ENCODE measurements at regions not wholly inside any gene's neighbourhood (a gene's known extent, or its start where the extent isn't known, plus 50 kb on each side); places are given as distances from the start of the nearest gene placed in this dataset.

- no peak for DNase-seq
- no peak for TF ChIP-seq EZH2 (IDR thresholded peaks at IDR 0.05; ENCODE audit: insufficient read depth, poor library complexity, severe bottlenecking)
- no peak for TF ChIP-seq EZH2phosphoT487 (IDR thresholded peaks at IDR 0.05; ENCODE audit: insufficient read depth, low read depth)
- no peaks in the 10 kb centered on the region for H3K9me3 ChIP-seq (ENCODE audit: low read depth)
- no peaks in the 10 kb centered on the region for H4K20me1 ChIP-seq (ENCODE audit: insufficient read depth)
- peak overlapping the region; percentile 13; the same call in 1 of the 2 replicates for H3K27ac ChIP-seq
- no peaks in the 10 kb centered on the region for H3K79me2 ChIP-seq (ENCODE audit: insufficient read depth)
- H3K4me1 ChIP-seq (ENCODE audit: insufficient read depth), result peaks cover 42% of the 10 kb centered on the region
- in situ Hi-C loops (cut with MboI), result loop anchor here (10.0 kb wide), 1 partner anchor 352 kb away; no protein-coding TSS in a partner anchor
- H3K27me3 ChIP-seq (replicated peaks; ENCODE audit: insufficient read depth), result no peaks in the 10 kb centered on the region
- H3K4me3 ChIP-seq, result 0 out of 2 replicates have a peak overlapping the region, but pooled peaks have one; percentile 20
- H3K9me2 ChIP-seq (ENCODE audit: insufficient read depth), result no peaks in the 10 kb centered on the region
- H3F3A ChIP-seq (ENCODE audit: insufficient read depth), result peaks cover 38% of the 10 kb centered on the region
- H3K4me2 ChIP-seq (ENCODE audit: unreplicated experiment), result peak overlapping the region; percentile 36
- WGBS, 2 experiments (ENCODE audit: low coverage in 1 of 2, low lambda C conversion rate in 2 of 2, missing lambda C conversion rate in 2 of 2), result 62 to 68% methylated on average over 4 of the region's 4 CpGs
- H2AFZ ChIP-seq, result peak overlapping the region; percentile 53
- no peak overlapping the region for H3K9ac ChIP-seq
- H3K36me3 ChIP-seq (ENCODE audit: low read depth), result no peaks in the 10 kb centered on the region
These were observed 322.8 kb upstream of the NT5E start for GRCh38 chr6:85127168-85127498.

DNA sequence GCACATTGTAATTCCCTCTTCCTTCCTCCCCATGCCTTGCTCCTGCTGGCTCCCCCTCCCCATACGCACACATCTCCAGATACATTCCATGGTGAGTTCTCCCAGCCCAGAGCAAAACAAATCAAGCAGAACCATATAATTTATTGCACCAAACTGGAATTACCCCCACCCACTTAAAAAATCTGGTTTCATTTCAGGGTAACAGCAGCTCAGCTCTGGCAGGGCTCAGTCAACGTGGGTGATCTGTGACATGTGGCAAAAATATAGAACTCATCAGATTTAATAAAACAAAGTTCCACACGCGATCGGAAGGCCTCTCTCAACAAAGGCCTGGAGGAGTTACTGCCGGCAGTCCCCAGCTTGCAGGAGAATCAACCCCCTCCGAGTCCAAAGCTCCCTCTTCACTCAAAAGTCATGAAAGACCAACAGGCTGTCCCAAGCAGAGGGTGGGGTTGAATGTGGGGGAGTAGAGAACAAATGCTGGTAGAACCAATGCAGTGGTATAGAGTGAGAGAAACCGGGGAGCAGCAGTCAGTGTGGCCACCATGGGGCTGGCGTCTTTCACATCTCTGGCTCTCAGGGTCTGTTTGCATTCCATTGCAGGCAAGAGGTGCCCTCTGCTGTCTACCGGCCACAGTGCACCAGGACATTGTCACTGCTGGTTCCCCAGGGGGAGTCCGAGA lies 323.3 kb upstream of the NT5E start:
- Histone ChIP-seq H3K4me2 (ENCODE audit: unreplicated experiment) (peak overlapping the region; percentile 36), H3F3A (ENCODE audit: insufficient read depth) (peaks cover 38% of the 10 kb centered on the region), H2AFZ (peak overlapping the region; percentile 53), H3K9me3 (ENCODE audit: low read depth) (no peaks in the 10 kb centered on the region), H3K27ac (0 out of 2 replicates have a peak overlapping the region, but pooled peaks have one; percentile 19), H3K9ac (0 out of 2 replicates have a peak overlapping the region, but pooled peaks have one; percentile 0), H3K4me3 (0 out of 2 replicates have a peak overlapping the region, but pooled peaks have one; percentile 20), H3K79me2 (ENCODE audit: insufficient read depth) (no peaks in the 10 kb centered on the region), H4K20me1 (ENCODE audit: insufficient read depth) (no peaks in the 10 kb centered on the region), H3K4me1 (ENCODE audit: insufficient read depth) (peaks cover 42% of the 10 kb centered on the region), H3K27me3 (replicated peaks; ENCODE audit: insufficient read depth) (no peaks in the 10 kb centered on the region), H3K9me2 (ENCODE audit: insufficient read depth) (no peaks in the 10 kb centered on the region), H3K36me3 (ENCODE audit: low read depth) (no peaks in the 10 kb centered on the region)
- TF ChIP-seq EZH2 (IDR thresholded peaks at IDR 0.05; ENCODE audit: insufficient read depth, poor library complexity, severe bottlenecking), result no peak
- no peak for TF ChIP-seq EZH2phosphoT487 (IDR thresholded peaks at IDR 0.05; ENCODE audit: insufficient read depth, low read depth)
- in situ Hi-C loops (cut with MboI), result loop anchor here (10.0 kb wide), 1 partner anchor 352 kb away; no protein-coding TSS in a partner anchor
- 9 to 13% methylated on average over 11 of the region's 11 CpGs for WGBS, 2 experiments (ENCODE audit: low coverage in 1 of 2, low lambda C conversion rate in 2 of 2, missing lambda C conversion rate in 2 of 2)
- peak; percentile 80 for DNase-seq

DNA sequence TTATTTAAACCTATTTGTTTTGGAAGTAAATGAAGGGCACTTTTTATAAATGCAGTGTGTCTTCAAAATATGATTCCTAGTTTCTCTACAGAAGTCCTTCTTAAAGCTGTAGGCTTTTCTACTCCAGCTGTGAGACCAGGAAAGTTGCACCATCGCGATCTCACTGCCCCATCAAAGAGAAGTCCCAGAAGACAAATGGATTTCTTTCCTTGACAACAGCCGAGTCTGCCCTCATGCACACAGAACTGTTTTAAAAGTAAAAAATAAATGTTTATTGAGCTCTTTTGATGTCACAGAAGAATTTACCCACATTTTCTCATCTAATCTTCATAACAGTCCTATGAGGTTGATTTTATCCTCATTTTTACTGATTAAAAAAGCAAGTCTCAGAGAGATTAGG lies 324.4 kb upstream of the NT5E start:
- peaks cover 42% of the 10 kb centered on the region for H3K4me1 ChIP-seq (ENCODE audit: insufficient read depth)
- H3K4me2 ChIP-seq (ENCODE audit: unreplicated experiment), result peak overlapping the region; percentile 17
- no peaks in the 10 kb centered on the region for H3K9me2 ChIP-seq (ENCODE audit: insufficient read depth)
- peak overlapping the region; percentile 73 for H3K27ac ChIP-seq
- in situ Hi-C loops (cut with MboI), result loop anchor here (10.0 kb wide), 1 partner anchor 351 kb away; no protein-coding TSS in a partner anchor
- no peaks in the 10 kb centered on the region for H3K27me3 ChIP-seq (replicated peaks; ENCODE audit: insufficient read depth)
- no peaks in the 10 kb centered on the region for H4K20me1 ChIP-seq (ENCODE audit: insufficient read depth)
- H3K9me3 ChIP-seq (ENCODE audit: low read depth), result no peaks in the 10 kb centered on the region
- H3K9ac ChIP-seq, result peak overlapping the region; percentile 52
- no peaks in the 10 kb centered on the region for H3K36me3 ChIP-seq (ENCODE audit: low read depth)
- no peaks in the 10 kb centered on the region for H3K79me2 ChIP-seq (ENCODE audit: insufficient read depth)
- TF ChIP-seq EZH2 (IDR thresholded peaks at IDR 0.05; ENCODE audit: insufficient read depth, poor library complexity, severe bottlenecking) (no peak), EZH2phosphoT487 (IDR thresholded peaks at IDR 0.05; ENCODE audit: insufficient read depth, low read depth) (no peak)
- DNase-seq, result peak; percentile 31
- WGBS, 2 experiments (ENCODE audit: low coverage in 1 of 2, low lambda C conversion rate in 2 of 2, missing lambda C conversion rate in 2 of 2), result 88 to 93% methylated on average over 3 of the region's 3 CpGs
- no peak overlapping the region for H3K4me3 ChIP-seq
- H3F3A ChIP-seq (ENCODE audit: insufficient read depth), result peaks cover 38% of the 10 kb centered on the region
- peak overlapping the region; percentile 53 for H2AFZ ChIP-seq

DNA sequence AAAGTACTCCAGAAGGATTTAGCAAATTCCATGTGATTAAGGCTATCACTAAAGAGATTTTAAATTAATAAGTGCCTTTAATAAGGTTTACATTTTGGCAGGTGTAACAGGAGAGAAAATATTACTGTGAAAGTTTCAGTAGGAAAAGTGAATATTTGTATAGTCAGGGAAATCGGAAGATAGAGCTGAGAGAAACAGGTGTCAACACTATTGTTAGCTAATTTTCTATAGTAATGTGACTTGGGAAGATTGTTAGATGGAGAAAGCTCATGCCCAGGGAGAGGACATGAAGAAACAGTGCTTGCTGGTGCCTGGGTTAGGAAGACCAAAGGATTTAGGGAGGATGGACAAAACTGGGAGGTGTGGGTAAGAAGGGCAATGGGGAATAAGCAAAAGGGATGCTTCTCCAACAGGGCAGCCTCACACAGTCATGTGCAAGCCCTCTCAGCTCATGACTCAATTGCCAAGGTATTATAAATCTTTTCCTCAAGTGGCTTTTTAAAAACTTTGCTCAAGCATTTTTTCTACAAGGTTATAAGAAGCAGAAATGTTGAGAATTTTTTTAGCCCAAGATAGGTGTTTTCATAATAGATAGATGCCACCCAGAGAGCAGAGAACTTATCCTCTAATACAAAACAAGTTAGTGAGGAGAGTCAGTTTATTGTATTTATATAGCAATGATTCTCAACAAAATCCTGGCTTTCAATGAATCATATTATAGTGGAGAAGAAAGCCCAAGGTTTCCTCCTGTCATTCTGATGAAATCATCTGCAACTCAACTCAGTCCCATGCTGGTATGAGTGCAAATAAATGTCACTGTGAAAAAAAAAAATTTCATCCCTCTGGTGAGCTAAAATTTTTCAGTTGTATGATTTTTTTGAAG lies 325.2 kb upstream of the NT5E start:
- TF ChIP-seq EZH2phosphoT487 (IDR thresholded peaks at IDR 0.05; ENCODE audit: insufficient read depth, low read depth) (no peak), EZH2 (IDR thresholded peaks at IDR 0.05; ENCODE audit: insufficient read depth, poor library complexity, severe bottlenecking) (no peak)
- H3K27me3 ChIP-seq (replicated peaks; ENCODE audit: insufficient read depth), result no peaks in the 10 kb centered on the region
- H3K36me3 ChIP-seq (ENCODE audit: low read depth), result no peaks in the 10 kb centered on the region
- H3K9ac ChIP-seq, result peak overlapping the region; percentile 52
- H2AFZ ChIP-seq, result peak overlapping the region; percentile 53
- no peaks in the 10 kb centered on the region for H3K9me3 ChIP-seq (ENCODE audit: low read depth)
- peak; percentile 82 for DNase-seq
- no peaks in the 10 kb centered on the region for H3K9me2 ChIP-seq (ENCODE audit: insufficient read depth)
- peaks cover 38% of the 10 kb centered on the region for H3F3A ChIP-seq (ENCODE audit: insufficient read depth)
- no peaks in the 10 kb centered on the region for H3K79me2 ChIP-seq (ENCODE audit: insufficient read depth)
- H4K20me1 ChIP-seq (ENCODE audit: insufficient read depth), result no peaks in the 10 kb centered on the region
- WGBS, 2 experiments (ENCODE audit: low coverage in 1 of 2, low lambda C conversion rate in 2 of 2, missing lambda C conversion rate in 2 of 2), result 87 to 98% methylated on average over 1 of the region's 1 CpG
- H3K4me2 ChIP-seq (ENCODE audit: unreplicated experiment), result peak overlapping the region; percentile 17
- peaks cover 42% of the 10 kb centered on the region for H3K4me1 ChIP-seq (ENCODE audit: insufficient read depth)
- in situ Hi-C loops (cut with MboI), result loop anchor here (10.0 kb wide), 1 partner anchor 350 kb away; no protein-coding TSS in a partner anchor
- no peak overlapping the region for H3K4me3 ChIP-seq
- H3K27ac ChIP-seq, result peak overlapping the region; percentile 73
